MM.1S (cell line): ENCODE measurements at regions not wholly inside any gene's neighbourhood (a gene's known extent, or its start where the extent isn't known, plus 50 kb on each side); places are given as distances from the start of the nearest gene placed in this dataset.

Source experiments
- CTCF ChIP-seq: fragments of 300-600 bp; sonication (generic); IDR thresholded peaks from 2 replicates; pipeline ENCODE4 v1.5.1; 2016; ENCODE audit warnings: antibody characterized with exemption, low read length, mixed read lengths
- EZH2 ChIP-seq: fragments of 300-600 bp; sonication (generic); optimal IDR thresholded peaks from 2 replicates; pipeline ENCODE3; 2017; ENCODE audit warnings: low read depth, mild to moderate bottlenecking, antibody characterized with exemption, low read length, mixed read lengths

DNA sequence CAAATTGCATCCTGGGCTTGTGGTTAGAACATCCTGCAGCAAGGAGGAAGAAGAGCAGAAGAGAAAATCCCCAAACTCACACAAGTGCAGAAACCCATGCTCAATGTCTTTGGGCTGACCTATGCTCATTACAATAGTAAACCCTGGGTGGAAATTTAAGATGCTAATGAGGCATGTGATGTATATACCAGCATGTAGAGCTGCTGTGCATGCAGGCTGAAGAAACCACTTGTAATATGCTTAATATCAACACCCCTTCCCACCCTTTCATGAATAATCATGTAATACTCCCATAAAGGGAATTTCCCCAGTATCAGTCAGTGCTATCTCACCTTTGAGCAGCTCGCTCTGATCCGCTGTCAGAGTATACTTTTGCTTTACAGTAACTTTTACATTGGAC lies 90.0 kb upstream of the GRIK2 start:
- TF ChIP-seq CTCF (no peak), EZH2 (no peak)
